GM12878 (cell line): ENCODE measurements at regions not wholly inside any gene's neighbourhood (a gene's known extent, or its start where the extent isn't known, plus 50 kb on each side); places are given as distances from the start of the nearest gene placed in this dataset.

ENCODE experiments used
- BCL11A ChIP-seq: IDR thresholded peaks from 2 replicates; pipeline ENCODE4 v1.6.1; 2011; ENCODE audit warnings: low read depth, low read length
- CHD2 ChIP-seq: IDR thresholded peaks from 2 replicates; pipeline ENCODE4 v1.6.1; 2011; ENCODE audit warnings: low read depth, low read length, improper control_type of control experiment, borderline replicate concordance
- CREM ChIP-seq: IDR thresholded peaks from 2 replicates; pipeline ENCODE4 v1.6.1; 2014; ENCODE audit warnings: antibody characterized with exemption, low read depth
- E2F8 ChIP-seq: fragments of 450-650 bp; IDR thresholded peaks from 2 replicates; pipeline ENCODE4 v1.6.1; 2018; ENCODE audit warnings: mild to moderate bottlenecking, low read depth, moderate library complexity; ENCODE audit not compliant: partially characterized antibody
- MEF2A ChIP-seq: IDR thresholded peaks from 2 replicates; pipeline ENCODE4 v1.6.1; 2011; ENCODE audit warnings: low read depth, mild to moderate bottlenecking, low read length, moderate library complexity; ENCODE audit not compliant: insufficient read depth
- POLR2AphosphoS2 ChIP-seq: IDR thresholded peaks from 2 replicates; pipeline ENCODE4 v1.6.1; 2011; ENCODE audit warnings: low read depth, mild to moderate bottlenecking, low read length, improper control_type of control experiment, moderate library complexity
- SUPT20H ChIP-seq: IDR thresholded peaks from 2 replicates; pipeline ENCODE4 v1.6.1; 2011; ENCODE audit warnings: low read depth, mild to moderate bottlenecking, low read length, moderate library complexity, borderline replicate concordance; ENCODE audit not compliant: control insufficient read depth
- ZBTB40 ChIP-seq: fragments of 450-650 bp; IDR thresholded peaks from 2 replicates; pipeline ENCODE4 v1.6.1; 2016; ENCODE audit warnings: mild to moderate bottlenecking, moderate library complexity, borderline replicate concordance

- no peak for TF ChIP-seq E2F8
- TF ChIP-seq POLR2AphosphoS2 = no peak
- no peak for TF ChIP-seq CHD2
- TF ChIP-seq SUPT20H = no peak
- no peak for TF ChIP-seq ZBTB40
- TF ChIP-seq CREM = no peak
- no peak for TF ChIP-seq BCL11A
- no peak for TF ChIP-seq MEF2A
- TF ChIP-seq, all 136 proteins: peak for 0
Observed at GRCh38 chr6:131424016-131424415, 149.0 kb upstream of the ARG1 start (continued).
